Panc1 (cell line): ENCODE measurements at regions not wholly inside any gene's neighbourhood (a gene's known extent, or its start where the extent isn't known, plus 50 kb on each side); places are given as distances from the start of the nearest gene placed in this dataset.

Source experiments
- ATAC-seq: fragments of 200-7000 bp; cut with Tn5 transposase; 2 replicates; pipeline ENCODE4 v1.9.1; 2020; ENCODE audit warnings: mild to moderate bottlenecking, moderate library complexity
- BruUV-seq: library from RNA; stranded (reverse); fragments of 400-500 nt; replicated peaks from 2 replicates; lab custom pipeline; 2021; lab: Mats Ljungman, UMichigan
- CTCF ChIA-PET: fragments of 300-600 bp; sonication (Branson Sonifier 250); formaldehyde crosslinking; loops from one replicate; lab custom pipeline; 2022; ENCODE audit warnings: antibody characterized with exemption; lab: Charles Lee
- POLR2A ChIA-PET: fragments of 300-600 bp; sonication (Branson Sonifier 250); formaldehyde crosslinking; loops from one replicate; lab custom pipeline; 2022; ENCODE audit warnings: antibody characterized with exemption; lab: Charles Lee
- DNase-seq: peaks from one replicate; pipeline ENCODE4 v3.0.0-alpha.2; 2010; ENCODE audit warnings: low read depth, low spot score
- H3K27ac ChIP-seq: 2 replicates; pipeline ENCODE4 v1.5.1; 2011; ENCODE audit warnings: mild to moderate bottlenecking, low read length, inconsistent platforms
- H3K27me3 ChIP-seq: fragments of 200-500 bp; sonication (Bioruptor generic); 2 replicates; pipeline ENCODE4 v1.6.0; 2014; ENCODE audit warnings: low read length, inconsistent platforms; ENCODE audit not compliant: control insufficient read depth, insufficient read depth
- H3K36me3 ChIP-seq: fragments of 200-500 bp; sonication (Bioruptor generic); 2 replicates; pipeline ENCODE4 v1.5.1; 2014; ENCODE audit warnings: inconsistent platforms, mild to moderate bottlenecking, low read length, moderate library complexity; ENCODE audit not compliant: control insufficient read depth, insufficient read depth
- H3K4me1 ChIP-seq: 2 replicates; pipeline ENCODE4 v1.5.1; 2011; ENCODE audit warnings: inconsistent platforms, mild to moderate bottlenecking, low read length, moderate library complexity; ENCODE audit not compliant: control insufficient read depth, insufficient read depth
- H3K4me3 ChIP-seq, 2 experiments: 2 replicates each; pipeline ENCODE4 v1.5.1; 2011 to 2012; ENCODE audit warnings: low read depth in 2 of 2, low read length in 2 of 2, mild to moderate bottlenecking in 2 of 2, inconsistent platforms in 1 of 2, moderate library complexity in 1 of 2
- H3K9me3 ChIP-seq: fragments of 200-500 bp; sonication (Bioruptor generic); 2 replicates; pipeline ENCODE4 v1.5.1; 2014; ENCODE audit warnings: low read depth, mild to moderate bottlenecking, inconsistent platforms, low read length, moderate library complexity; ENCODE audit not compliant: control insufficient read depth, insufficient read depth
- CTCF ChIP-seq: fragments of 450-650 bp; IDR thresholded peaks from 2 replicates; pipeline ENCODE4 v1.5.1; 2017; ENCODE audit warnings: mild to moderate bottlenecking
- POLR2AphosphoS5 ChIP-seq: IDR thresholded peaks from 2 replicates; pipeline ENCODE4 v1.6.1; 2012; ENCODE audit warnings: mild to moderate bottlenecking, low read depth, low read length, moderate library complexity
- REST ChIP-seq, 2 experiments: IDR thresholded peaks; 2 replicates each; pipeline ENCODE4 v1.6.1; 2011 to 2012; ENCODE audit warnings: low read depth in 2 of 2, control low read depth in 1 of 2, low read length in 1 of 2, mild to moderate bottlenecking in 1 of 2, moderate library complexity in 1 of 2; ENCODE audit not compliant: insufficient read depth in 1 of 2
- SIN3A ChIP-seq: IDR thresholded peaks from 2 replicates; pipeline ENCODE4 v1.6.1; 2012; ENCODE audit warnings: low read depth, mild to moderate bottlenecking, low read length, moderate library complexity, borderline replicate concordance; ENCODE audit not compliant: insufficient read depth
- TCF7L2 ChIP-seq: IDR thresholded peaks from 2 replicates; pipeline ENCODE4 v1.6.1; 2011; ENCODE audit warnings: mild to moderate bottlenecking, low read depth, low read length, inconsistent platforms
- in situ Hi-C: cut with HindIII; loops from 2 replicates; pipeline ENCODE4 v1.10.0; 2016; ENCODE audit warnings: low sequenced_read_pairs, low pct_unique_long_range_greater_than_20kb
- intact Hi-C: fragments of 100-400 bp; cut with micrococcal nuclease; formaldehyde crosslinking; loops from one replicate; pipeline ENCODE4 v1.10.0; 2022; ENCODE audit not compliant: unreplicated experiment

- in situ Hi-C loops = no loop called here
- intact Hi-C loops = no loop called here
- H3K27me3 ChIP-seq = no peaks in the 10 kb centered on the region
- no peak for DNase-seq
- H3K9me3 ChIP-seq = no peaks in the 10 kb centered on the region
- ChIA-PET POLR2A (no interaction called here), CTCF (no interaction called here)
- H3K4me3 ChIP-seq = no peak overlapping the region
- TF ChIP-seq TCF7L2 = no peak
- TF ChIP-seq POLR2AphosphoS5 = no peak
- TF ChIP-seq REST (IDR thresholded peaks at IDR 0.05; ENCODE audit: insufficient read depth in 1 of 2, low read depth in 2 of 2, low read length in 1 of 2) = no peak
- TF ChIP-seq SIN3A = no peak
- no peak for TF ChIP-seq CTCF
- no TSS peak for BruUV-seq
- ATAC-seq = no peak
- H3K4me1 ChIP-seq = no peaks in the 10 kb centered on the region
- H3K27ac ChIP-seq = no peak overlapping the region
- H3K36me3 ChIP-seq = no peaks in the 10 kb centered on the region
Observed at GRCh38 chr5:4551034-4551433, 589.1 kb upstream of the ADAMTS16 start.

GRCh38 chr5:4553130-4553529 is 587.0 kb upstream of the ADAMTS16 start:
- Histone ChIP-seq H3K4me3 (no peak overlapping the region), H3K27ac (no peak overlapping the region), H3K36me3 (no peaks in the 10 kb centered on the region), H3K4me1 (no peaks in the 10 kb centered on the region), H3K27me3 (no peaks in the 10 kb centered on the region), H3K9me3 (no peaks in the 10 kb centered on the region)
- ATAC-seq (no peak), DNase-seq (no peak)
- ChIA-PET POLR2A (no interaction called here), CTCF (no interaction called here)
- no TSS peak for BruUV-seq
- intact Hi-C loops = no loop called here
- no peak for TF ChIP-seq TCF7L2
- TF ChIP-seq CTCF = no peak
- no peak for TF ChIP-seq POLR2AphosphoS5
- TF ChIP-seq SIN3A = no peak
- no peak for TF ChIP-seq REST (IDR thresholded peaks at IDR 0.05; ENCODE audit: insufficient read depth in 1 of 2, low read depth in 2 of 2, low read length in 1 of 2)
- in situ Hi-C loops = no loop called here
